GM20431 (cell line): ENCODE measurements at regions not wholly inside any gene's neighbourhood (a gene's known extent, or its start where the extent isn't known, plus 50 kb on each side); places are given as distances from the start of the nearest gene placed in this dataset.

Source experiments
- in situ Hi-C: fragments of 300-500 bp; cut with MseI, MboI; formaldehyde crosslinking; loops from one replicate; pipeline ENCODE4 v1.15.0; 2020; ENCODE audit warnings: low sequenced_read_pairs; ENCODE audit not compliant: unreplicated experiment

- in situ Hi-C loops, result no loop called here
Measured at GRCh38 chr16:54503011-54503855, 216.6 kb upstream of the IRX3 start.

GRCh38 chr16:54501797-54502196 lies 215.2 kb upstream of the IRX3 start:
- in situ Hi-C loops, result no loop called here

- in situ Hi-C loops, result no loop called here
Measured at GRCh38 chr16:54493594-54493993, 207.0 kb upstream of the IRX3 start.

- in situ Hi-C loops, result no loop called here
Measured at GRCh38 chr16:54493061-54493460, 206.5 kb upstream of the IRX3 start.

- in situ Hi-C loops, result no loop called here
Measured at GRCh38 chr16:54490112-54490488, 203.5 kb upstream of the IRX3 start.

- in situ Hi-C loops, result no loop called here
Measured at GRCh38 chr16:54489225-54490111, 202.9 kb upstream of the IRX3 start.

- in situ Hi-C loops, result no loop called here
Measured at GRCh38 chr16:54488729-54489128, 202.1 kb upstream of the IRX3 start.

- in situ Hi-C loops, result no loop called here
Measured at GRCh38 chr16:54487933-54488332, 201.3 kb upstream of the IRX3 start.

- in situ Hi-C loops, result no loop called here
Measured at GRCh38 chr16:54484700-54485099, 198.1 kb upstream of the IRX3 start.

GRCh38 chr16:54482892-54483574 lies 196.4 kb upstream of the IRX3 start:
- in situ Hi-C loops, result no loop called here

GRCh38 chr16:54480429-54480828 lies 193.8 kb upstream of the IRX3 start:
- in situ Hi-C loops, result no loop called here

GRCh38 chr16:54479546-54479945 lies 193.0 kb upstream of the IRX3 start:
- in situ Hi-C loops, result no loop called here

GRCh38 chr16:54477714-54478113 lies 191.1 kb upstream of the IRX3 start:
- in situ Hi-C loops, result no loop called here

- in situ Hi-C loops, result no loop called here
Measured at GRCh38 chr16:54475019-54475601, 188.5 kb upstream of the IRX3 start.

GRCh38 chr16:54473226-54473993 lies 186.8 kb upstream of the IRX3 start:
- in situ Hi-C loops, result no loop called here

GRCh38 chr16:54467398-54467797 lies 180.8 kb upstream of the IRX3 start:
- in situ Hi-C loops, result no loop called here

GRCh38 chr16:54466233-54466632 lies 179.6 kb upstream of the IRX3 start:
- in situ Hi-C loops, result no loop called here

- in situ Hi-C loops, result no loop called here
Measured at GRCh38 chr16:54465063-54465462, 178.5 kb upstream of the IRX3 start.

- in situ Hi-C loops, result no loop called here
Measured at GRCh38 chr16:54462771-54463170, 176.2 kb upstream of the IRX3 start.
